Renal cortex interstitium (tissue), 11 donors: ENCODE measurements at regions not wholly inside any gene's neighbourhood (a gene's known extent, or its start where the extent isn't known, plus 50 kb on each side); places are given as distances from the start of the nearest gene placed in this dataset.

Experiments used
- DNase-seq, 11 donors: peaks; one replicate each; pipeline ENCODE4 v3.0.0-alpha.2; 2013; ENCODE audit warnings: low read depth in 9 of 11, low spot score in 4 of 11; ENCODE audit errors: extremely low read depth in 1 of 11

DNA sequence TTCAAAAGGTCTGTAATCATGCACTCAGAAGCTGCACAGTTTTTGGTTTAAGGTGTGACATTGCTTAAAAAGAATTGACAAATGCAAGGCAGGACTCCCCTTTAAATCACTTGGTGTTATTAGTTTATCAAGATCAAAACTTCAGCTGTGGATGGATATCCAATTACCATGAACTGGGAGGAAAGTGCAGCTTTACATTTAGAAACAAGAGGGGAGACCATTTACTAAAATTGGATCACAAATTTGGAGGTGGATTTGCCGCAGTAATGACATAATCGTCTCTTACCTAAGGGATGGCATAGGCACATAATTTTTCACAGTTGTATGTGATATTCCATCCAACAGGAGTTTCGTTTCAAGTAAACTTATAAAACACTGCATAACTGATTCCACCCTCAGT is 1610.2 kb downstream of the SLITRK5 start:
- DNase-seq: no peak

DNA sequence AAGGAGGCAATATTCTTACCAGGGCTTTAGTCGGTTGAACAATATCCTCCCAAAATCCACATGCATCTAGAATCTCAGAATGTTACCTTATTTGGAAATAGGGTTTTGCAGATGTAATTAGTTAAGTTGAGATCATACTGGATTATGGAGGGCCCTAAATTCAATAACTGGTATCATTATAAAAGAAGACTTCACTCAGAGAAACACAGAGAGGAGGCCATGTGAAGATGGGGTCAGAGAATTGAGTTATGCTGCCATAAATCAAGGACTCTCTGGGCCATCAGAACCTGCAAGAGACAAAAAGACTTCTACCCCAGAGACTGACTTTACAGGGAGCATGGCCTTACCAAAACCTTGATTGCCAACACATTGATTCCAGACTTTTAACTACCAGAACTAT is 1611.1 kb downstream of the SLITRK5 start:
- DNase-seq: no peak

DNA sequence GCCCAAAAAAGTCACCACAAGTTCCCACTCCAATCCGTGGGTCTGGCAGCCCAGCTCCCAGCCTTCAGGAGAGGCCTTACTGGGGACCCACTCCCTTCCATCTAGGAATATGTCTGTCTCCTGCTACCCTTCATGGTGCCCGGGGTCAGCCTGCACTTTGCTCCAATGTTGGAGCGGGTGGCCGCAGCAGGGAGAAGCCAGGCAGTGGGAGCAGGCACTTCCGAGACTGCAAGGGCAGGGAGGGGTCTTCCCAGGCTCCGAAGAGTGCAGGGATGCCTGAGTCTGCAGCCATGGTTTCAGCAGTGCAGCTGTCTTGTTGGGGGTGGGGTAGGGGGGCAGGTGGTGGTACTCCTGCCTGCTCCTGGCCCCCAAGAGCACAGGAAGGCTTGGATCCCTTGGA is 1616.2 kb downstream of the SLITRK5 start:
- DNase-seq: no peak

DNA sequence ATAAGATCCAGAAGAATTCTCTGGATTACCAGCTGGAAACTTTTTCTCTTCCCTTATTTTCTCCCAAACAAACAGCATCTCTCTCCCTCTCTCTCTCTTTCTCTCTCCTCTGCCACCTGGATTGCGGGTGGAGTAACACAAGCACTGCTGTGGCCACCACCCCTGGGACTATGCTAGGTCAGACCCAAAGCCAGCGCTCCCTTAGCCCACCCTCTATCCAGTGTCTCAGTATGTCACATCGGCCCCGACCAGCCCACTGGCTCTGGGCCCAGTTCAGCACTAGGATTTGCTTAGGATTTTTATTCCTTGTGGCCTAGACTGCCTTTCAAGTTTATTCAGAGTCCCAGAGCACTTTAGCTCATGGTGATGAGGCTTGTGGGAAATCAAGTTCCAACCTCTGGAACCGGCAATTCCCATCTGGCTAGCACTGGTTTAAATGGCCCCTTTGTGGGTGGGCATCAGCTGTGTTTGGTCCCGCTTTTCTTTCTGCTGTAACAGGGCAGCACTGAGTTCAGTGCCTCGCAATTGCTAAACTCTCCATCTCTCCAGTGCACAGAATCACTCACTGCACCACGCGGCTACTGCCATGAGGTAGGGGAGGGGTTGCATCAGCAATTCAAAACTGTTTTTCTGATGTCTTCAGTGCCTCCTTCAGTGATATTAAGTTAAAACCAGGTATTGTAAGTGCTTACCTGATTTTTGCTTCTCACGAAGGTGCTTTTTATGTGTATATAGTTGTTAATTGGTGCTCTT is 1623.1 kb downstream of the SLITRK5 start:
- DNase-seq: no peak

DNA sequence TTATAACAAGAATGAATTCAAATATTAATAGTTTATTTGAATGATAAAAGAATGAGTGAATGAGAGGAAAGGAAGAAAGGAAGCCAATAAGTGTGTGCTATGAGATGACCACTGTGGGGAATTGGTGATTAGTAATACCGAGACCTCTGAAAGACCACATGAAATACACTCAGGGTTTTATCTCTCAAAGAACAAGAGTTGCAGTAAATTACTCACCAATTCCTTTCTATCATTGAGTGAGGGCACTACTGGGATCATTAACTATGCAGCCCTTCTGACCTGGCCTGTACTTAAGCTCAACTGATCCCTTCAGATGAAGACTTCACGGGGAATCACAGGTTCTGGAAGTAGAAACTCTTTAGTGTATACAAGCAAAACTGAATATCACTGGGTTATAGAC is 1636.1 kb downstream of the SLITRK5 start:
- DNase-seq: no peak

DNA sequence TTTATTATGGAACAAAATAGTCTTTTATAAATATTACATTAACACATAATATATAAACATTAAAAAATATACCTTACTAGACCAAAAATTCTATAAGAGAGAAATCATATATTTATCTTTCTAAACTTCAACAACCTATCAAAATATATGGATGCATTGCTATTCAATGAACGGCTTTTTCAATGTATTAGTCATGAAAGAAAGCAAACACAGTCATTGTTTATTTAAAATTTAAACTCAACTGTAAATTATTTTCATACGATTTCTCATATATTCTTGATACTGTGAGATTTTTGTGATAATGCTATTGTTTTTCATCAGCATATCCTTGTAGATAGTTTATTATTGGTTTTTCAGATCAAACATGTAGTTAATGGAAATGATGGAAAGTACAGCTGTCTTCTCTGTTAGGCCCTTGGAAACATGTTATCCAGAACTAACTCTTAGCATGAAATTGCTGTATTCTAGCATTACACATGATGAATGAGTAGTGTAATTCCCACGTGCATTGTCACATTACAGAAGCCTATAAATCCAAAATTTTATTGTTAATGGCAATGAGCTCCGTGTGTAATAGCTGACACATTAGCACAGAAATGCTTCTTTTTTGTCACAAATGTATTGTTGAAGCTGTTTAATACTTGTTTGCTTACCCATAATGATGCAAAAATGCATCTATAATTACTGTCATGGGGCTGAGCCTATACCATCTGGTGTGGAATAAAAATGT is 1639.9 kb downstream of the SLITRK5 start:
- DNase-seq: no peak

DNA sequence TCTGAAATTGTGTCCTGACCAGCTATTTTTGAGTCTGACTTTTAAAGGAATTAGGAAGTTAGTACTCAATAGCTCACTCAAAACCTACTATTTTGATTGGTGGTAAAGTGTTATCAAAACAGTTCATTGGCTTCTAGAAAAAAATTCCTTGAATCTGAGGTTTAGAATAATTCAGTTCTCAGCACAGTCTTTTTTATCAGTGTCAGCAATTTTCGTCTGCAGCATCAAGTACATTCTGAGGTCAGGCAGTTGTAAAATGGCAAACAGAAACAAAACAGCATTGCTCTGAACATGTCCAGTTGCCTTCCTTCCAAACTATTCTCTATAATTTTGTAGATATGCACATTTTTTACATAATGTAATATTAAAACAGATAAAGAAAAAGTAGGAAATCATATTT is 1644.1 kb downstream of the SLITRK5 start:
- no peak for DNase-seq

DNA sequence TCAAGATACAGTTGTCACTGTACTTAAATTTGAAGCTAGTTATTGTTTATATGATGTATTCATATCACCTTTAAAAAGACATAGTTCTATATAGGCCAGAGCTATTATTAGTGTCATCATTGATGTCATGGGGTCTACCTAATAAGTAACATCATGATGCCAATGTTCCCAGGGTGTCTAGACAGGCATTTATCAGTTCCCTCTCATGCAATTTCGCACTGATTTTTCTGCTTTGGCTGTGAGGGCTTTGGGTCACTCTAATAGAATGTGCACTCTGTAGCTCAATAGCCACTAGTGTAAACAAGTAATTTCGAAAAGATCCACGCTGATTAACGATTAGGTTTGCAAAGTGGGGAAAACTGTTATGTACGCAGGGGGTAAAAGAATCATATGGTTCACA is 1651.3 kb downstream of the SLITRK5 start:
- no peak for DNase-seq

DNA sequence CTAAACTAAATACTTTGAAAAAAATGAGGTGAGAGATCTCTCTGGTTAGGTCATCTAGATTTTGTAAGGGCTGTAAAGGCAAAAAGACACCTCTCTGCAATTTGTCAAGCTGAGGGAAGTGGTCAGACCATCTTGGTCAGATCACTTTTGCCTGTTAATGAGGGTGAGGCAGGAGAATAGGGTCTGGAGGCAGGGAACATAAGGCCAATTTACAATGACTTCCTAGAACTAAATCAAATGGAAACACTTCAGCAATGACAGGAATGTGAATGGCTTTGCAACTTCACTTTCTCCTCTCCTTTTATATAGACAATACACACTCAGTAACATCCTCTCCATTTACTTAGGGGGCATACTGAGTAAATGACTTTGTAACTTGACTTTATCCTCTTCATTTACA is 1653.4 kb downstream of the SLITRK5 start:
- no peak for DNase-seq

DNA sequence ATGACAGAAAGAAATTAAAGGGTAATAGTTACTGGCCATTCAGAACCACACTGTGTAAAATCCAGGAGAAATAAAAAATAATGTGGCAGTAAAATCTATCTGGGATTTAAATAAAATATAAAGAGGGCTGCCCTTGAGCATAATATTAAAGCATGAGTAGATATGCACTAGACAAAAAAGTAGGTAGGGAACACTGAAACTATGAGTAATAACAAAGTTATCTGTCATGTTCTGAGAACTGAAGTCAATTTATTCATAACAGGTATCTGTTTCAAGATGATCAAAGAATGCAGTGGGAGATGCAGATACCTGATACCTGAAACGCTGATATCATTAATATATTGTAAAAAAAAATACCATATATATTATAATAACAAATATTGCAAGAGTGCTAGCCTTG is 1672.0 kb downstream of the SLITRK5 start:
- DNase-seq: no peak

DNA sequence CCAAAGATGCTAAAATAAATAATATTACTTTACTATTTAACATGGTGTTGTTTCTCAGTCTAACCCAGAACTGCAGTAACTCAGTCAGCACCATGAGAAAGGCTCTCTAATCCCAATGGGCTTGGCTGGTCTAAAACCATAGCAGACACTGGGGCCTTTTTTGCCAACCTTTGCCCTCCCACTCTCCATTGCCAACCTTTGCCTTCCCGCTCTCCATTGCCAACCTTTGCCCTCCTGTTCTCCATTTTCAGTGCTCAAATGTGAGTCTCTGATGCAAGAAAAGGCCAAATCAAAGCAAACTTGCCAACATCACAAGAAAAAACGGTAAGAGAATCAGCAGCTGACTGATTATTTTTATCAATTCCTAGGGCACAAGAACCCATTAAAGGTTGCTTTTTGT is 1681.2 kb downstream of the SLITRK5 start:
- no peak for DNase-seq

DNA sequence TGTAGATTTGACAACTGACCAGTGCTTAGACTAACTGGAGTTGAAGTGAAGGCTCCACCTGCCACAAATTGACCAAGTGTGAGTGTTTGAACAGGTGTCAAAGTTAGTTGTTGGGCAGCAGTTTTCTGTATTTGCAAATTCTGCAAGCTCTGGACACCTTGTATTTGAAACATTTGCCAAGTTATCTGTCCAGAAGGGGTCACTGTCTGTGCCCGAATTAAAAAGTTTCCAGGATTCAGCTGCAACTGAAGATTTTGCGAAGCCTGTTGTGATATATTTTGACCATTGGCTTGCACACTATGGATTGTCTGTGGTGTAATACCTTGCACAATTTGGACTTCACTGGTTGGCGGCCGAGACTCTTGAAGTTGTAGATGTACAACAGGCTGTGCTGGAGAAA is 1690.7 kb downstream of the SLITRK5 start:
- no peak for DNase-seq

DNA sequence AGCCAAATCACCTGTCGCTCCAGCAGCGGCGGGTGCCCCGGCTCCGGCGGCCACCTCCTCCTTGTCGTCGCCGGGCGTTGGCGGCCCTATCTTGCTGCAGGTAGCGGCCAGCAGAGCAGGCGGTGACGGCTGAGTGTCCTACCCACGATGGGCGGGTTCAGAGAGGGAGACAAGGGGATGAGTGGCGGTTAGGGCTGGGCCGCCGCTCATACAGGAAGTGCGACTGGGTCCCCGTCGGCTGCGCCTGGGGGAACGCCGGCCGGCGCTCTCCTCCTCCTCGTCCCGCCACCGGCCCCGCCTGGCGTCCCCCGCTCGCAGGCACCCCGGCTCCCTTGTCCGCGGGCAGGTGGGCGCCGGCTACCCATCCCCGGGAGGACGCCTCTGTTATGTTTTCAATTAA is 1692.0 kb downstream of the SLITRK5 start:
- DNase-seq: no peak

DNA sequence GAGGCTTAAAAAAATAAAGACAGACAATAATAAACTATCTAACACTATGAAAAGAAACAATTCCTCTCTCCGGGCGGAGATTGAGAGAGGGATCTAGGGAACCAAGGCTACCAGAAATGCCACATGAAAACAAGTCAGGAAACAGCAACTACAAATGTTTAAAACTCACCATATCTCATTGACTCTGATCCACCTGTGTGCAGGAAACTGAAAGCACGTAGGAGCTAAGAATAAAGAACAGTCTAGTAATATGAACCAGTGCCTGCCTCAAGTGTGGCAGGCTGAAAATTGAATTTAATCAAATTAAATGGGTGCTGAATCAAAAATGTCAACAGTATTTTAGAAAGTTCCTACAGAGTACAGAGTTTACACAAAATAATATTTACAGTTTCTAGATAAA is 1701.0 kb downstream of the SLITRK5 start:
- no peak for DNase-seq

DNA sequence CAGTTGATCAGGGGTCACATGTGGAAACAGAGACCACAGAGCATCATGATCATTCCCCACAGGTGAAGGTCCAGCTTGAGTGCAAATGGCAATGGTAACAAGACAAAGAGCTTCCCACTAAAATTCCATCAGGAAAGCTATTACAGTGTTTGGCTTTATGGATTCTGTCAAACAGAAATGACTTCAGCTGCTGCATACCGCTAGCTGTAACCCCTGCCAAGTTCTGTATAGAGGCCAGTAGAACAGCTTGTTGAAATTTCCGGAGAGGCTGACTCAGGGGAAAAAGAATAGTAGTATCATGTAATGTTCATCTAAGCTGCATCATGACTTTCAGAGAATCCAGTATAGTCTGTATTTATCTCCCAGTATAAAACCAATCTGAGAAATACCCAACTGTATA is 1704.7 kb downstream of the SLITRK5 start:
- DNase-seq: peak; percentile 18 to 51 (median 36)

DNA sequence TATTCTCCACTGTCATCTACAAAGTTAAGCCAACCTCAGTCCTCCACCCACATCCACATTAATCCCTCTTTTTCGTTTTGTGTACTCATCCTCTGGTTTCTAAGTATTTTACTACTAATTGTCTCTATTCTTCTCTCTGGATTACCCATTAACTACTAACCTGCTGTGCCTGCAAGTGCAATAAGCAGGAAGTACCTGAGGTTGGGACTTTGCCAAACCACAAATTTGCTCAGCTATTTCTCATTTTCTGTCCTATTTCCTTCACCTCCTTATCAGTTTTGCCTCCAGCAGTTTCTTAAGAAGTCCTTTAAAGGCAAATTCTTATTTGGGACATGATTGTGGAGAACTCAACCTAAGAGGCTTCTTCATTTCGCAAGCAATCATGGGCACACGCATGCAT is 1708.9 kb downstream of the SLITRK5 start:
- DNase-seq: peak in 1 of 11 donors; percentile 12

DNA sequence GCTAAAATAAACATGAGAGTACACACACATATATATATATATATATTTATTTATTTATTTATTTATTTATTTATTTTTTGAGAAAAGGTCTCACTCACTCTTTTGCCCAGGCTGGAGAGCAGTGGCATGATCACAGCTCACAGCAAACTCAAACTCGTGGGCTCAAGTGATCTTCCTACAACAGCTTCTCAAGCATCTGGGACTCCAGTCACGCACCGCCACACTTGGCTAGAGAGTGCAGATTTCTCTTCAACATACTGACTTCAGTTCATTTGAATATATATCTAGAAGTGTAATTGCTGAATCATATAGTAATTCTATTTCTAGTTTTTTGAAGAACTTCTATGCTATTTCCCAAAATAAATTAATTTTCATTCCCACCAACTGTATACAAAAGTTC is 1711.8 kb downstream of the SLITRK5 start:
- DNase-seq: no peak

DNA sequence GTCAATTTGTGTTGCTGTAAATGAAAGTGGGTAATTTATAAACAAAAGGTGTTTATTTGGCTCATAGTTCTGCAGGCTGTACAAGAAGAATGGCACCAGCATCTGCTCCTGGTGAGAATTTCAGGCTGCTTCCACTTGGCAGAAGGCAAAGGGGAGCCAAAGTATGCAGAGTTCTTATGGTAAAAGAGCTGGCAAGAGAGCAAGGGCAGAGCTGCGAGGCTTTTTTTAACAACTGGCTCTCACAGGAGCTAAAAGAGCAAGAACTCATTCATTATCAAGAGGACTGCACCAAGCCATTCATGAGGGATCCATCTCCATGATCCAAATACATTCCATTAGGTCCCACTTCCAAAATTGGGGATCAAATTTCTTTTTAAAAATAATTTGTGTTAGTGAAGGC is 1712.7 kb downstream of the SLITRK5 start:
- DNase-seq: no peak

DNA sequence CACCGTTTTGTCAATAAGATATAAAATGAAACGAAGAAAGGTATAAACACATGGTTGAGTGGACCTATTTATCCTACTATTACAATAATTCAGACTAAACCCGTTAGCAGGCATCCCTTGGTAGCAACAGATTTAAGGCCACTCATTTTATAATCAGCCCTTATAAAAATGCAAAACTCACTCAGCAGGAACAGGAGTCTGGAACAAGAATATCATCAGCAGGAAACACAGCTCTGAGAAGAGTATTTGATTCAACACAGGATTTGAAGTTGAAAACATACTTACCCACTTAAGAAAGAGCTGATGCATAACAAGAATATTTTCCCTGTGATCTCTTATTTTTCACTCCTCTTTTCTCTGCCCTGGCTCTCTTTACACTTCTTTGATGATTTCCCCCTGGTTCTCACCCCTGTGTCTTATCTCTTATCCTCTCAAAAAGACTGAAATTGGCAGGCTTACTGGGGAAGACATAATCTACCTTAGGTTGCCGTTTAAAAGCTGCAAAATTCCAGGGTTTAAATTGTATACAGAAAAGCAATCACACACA is 1722.7 kb downstream of the SLITRK5 start:
- no peak for DNase-seq

DNA sequence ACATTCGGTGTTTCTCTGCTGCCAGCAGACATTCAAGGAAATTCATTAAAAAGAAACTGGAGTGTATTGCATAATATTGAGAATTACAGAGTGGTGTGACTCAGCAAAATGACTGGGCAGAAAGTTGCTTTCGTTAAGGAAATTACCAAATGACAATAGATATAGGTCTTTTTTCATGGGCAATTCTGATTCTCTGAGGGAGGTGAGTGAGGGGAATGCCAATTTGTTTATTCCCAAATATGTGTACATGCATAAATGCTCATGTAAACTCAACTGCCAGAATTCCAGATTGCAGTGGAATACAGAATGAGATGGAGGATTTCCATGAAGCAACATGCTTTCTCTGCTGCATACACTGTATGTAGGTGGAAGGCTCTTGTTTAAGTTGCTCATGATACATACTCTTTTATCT is 1730.1 kb downstream of the SLITRK5 start:
- DNase-seq: no peak

DNA sequence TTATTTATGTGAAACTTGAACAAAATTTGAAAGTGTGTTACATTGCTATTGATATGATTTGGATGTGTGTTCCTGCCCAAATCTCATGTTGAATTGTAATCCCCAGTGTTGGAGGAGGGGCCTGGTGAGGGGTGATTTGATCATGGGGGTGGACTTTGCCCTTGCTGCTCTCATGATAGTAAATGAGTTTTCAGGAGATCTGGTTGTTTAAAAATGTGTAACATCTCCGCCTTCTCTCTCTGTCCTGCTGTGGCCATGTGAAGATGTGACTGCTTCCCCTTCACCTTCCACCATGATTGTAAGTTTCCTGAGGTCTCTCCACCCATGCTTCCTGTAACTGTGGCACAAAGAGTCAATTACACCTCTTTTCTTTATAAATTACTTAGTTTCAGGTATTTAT is 1731.0 kb downstream of the SLITRK5 start:
- no peak for DNase-seq
